GM12878 (cell line): ENCODE measurements at regions not wholly inside any gene's neighbourhood (a gene's known extent, or its start where the extent isn't known, plus 50 kb on each side); places are given as distances from the start of the nearest gene placed in this dataset.

ENCODE experiments used
- ATAC-seq: fragments of 200-7000 bp; cut with Tn5 transposase; 3 replicates; pipeline ENCODE4 v1.9.1; 2020; ENCODE audit warnings: mild to moderate bottlenecking, moderate library complexity
- BruUV-seq: library from RNA; stranded (reverse); fragments of 400-500 nt; replicated peaks from 2 replicates; lab custom pipeline; 2021; lab: Mats Ljungman, UMichigan
- CTCF ChIA-PET: fragments of 300-600 bp; sonication (Branson Sonifier 250); formaldehyde crosslinking; extraction: SDS; loops from one replicate; lab custom pipeline; 2021; ENCODE audit warnings: inconsistent platforms; lab: Yijun Ruan, JAX
- POLR2A ChIA-PET: fragments of 350-600 bp; formaldehyde crosslinking; extraction: SDS; loops from one replicate; lab custom pipeline; 2021; ENCODE audit warnings: inconsistent platforms; lab: Charles Lee
- RAD21 ChIA-PET: fragments of 300-600 bp; sonication (Branson Sonifier 250); formaldehyde crosslinking; loops from one replicate; lab custom pipeline; 2023; ENCODE audit warnings: antibody characterized with exemption; ENCODE audit not compliant: unreplicated experiment; lab: Charles Lee
- SMC1A ChIA-PET: fragments of 300-600 bp; sonication (Branson Sonifier 250); formaldehyde crosslinking; loops from one replicate; lab custom pipeline; 2023; ENCODE audit not compliant: unreplicated experiment, uncharacterized antibody; lab: Charles Lee
- DNase-seq: peaks from one replicate; pipeline ENCODE4 v3.0.0-alpha.2; 2011; ENCODE audit warnings: low read depth, low spot score
- FAIRE-seq: peaks from 3 replicates; lab custom pipeline; 2011; peaks lifted over from hg19 to GRCh38; lab: Jason Lieb, UNC
- H2AFZ ChIP-seq: 2 replicates; pipeline ENCODE4 v1.6.0; 2011; ENCODE audit warnings: low read depth, low read length, control low read depth; ENCODE audit not compliant: control insufficient read depth
- H3K27ac ChIP-seq: 2 replicates; pipeline ENCODE4 v1.5.1; 2011; ENCODE audit warnings: control low read depth; ENCODE audit not compliant: control insufficient read depth, insufficient read depth
- H3K27me3 ChIP-seq, 2 experiments: replicated peaks in 1 of 2; 2 replicates each; pipeline versions ENCODE4 v1.6.0 to v1.6.1; 2011; ENCODE audit warnings: low read length in 1 of 2; ENCODE audit not compliant: control insufficient read depth in 2 of 2, insufficient read depth in 2 of 2
- H3K36me3 ChIP-seq, 2 experiments: 2 replicates each; pipeline ENCODE4 v1.5.1; 2011; ENCODE audit warnings: low read length in 1 of 2; ENCODE audit not compliant: control insufficient read depth in 2 of 2, insufficient read depth in 2 of 2
- H3K4me1 ChIP-seq: 2 replicates; pipeline ENCODE4 v1.6.1; 2011; ENCODE audit warnings: mild to moderate bottlenecking, low read length, moderate library complexity, mixed read lengths; ENCODE audit not compliant: control insufficient read depth, insufficient read depth
- H3K4me2 ChIP-seq: 2 replicates; pipeline ENCODE4 v1.6.0; 2011; ENCODE audit warnings: control low read depth; ENCODE audit not compliant: control insufficient read depth, insufficient read depth
- H3K4me3 ChIP-seq: fragments of 200-600 bp; sonication (generic); 2 replicates; pipeline ENCODE4 v1.5.1; 2016
- H3K79me2 ChIP-seq: 2 replicates; pipeline ENCODE4 v1.6.0; 2011; ENCODE audit warnings: low read length; ENCODE audit not compliant: control insufficient read depth, insufficient read depth
- H3K9ac ChIP-seq: 2 replicates; pipeline ENCODE4 v1.8.0; 2011; ENCODE audit warnings: low read length, control low read depth, mixed read lengths; ENCODE audit not compliant: control insufficient read depth, insufficient read depth
- H3K9me3 ChIP-seq: replicated peaks from 3 replicates; pipeline ENCODE4 v1.5.1; 2011; ENCODE audit warnings: mild to moderate bottlenecking, low read length; ENCODE audit not compliant: control insufficient read depth, insufficient read depth
- H4K20me1 ChIP-seq: 2 replicates; pipeline ENCODE4 v1.6.0; 2011; ENCODE audit not compliant: control insufficient read depth, insufficient read depth
- ASH2L ChIP-seq: fragments of 300-600, 200-600 bp; sonication (generic); IDR thresholded peaks from 2 replicates; pipeline ENCODE4 v1.6.1; 2017; ENCODE audit warnings: low read depth, mild to moderate bottlenecking, borderline replicate concordance
- CEBPB ChIP-seq, 2 experiments: fragments of 150-350 bp in 1 of 2; IDR thresholded peaks; 2 replicates each; pipeline ENCODE4 v1.6.1; 2012 to 2014; ENCODE audit warnings: low read depth in 2 of 2, low read length in 2 of 2, borderline replicate concordance in 1 of 2, inconsistent platforms in 1 of 2
- CHD4 ChIP-seq: fragments of 200-600 bp; sonication (generic); IDR thresholded peaks from 2 replicates; pipeline ENCODE4 v1.6.1; 2016; ENCODE audit warnings: mild to moderate bottlenecking
- CREB1 ChIP-seq: IDR thresholded peaks from 2 replicates; pipeline ENCODE4 v1.6.1; 2012; ENCODE audit warnings: low read depth, mild to moderate bottlenecking, inconsistent platforms
- E2F8 ChIP-seq: fragments of 450-650 bp; IDR thresholded peaks from 2 replicates; pipeline ENCODE4 v1.6.1; 2018; ENCODE audit warnings: mild to moderate bottlenecking, low read depth, moderate library complexity; ENCODE audit not compliant: partially characterized antibody
- FOS ChIP-seq: IDR thresholded peaks from 3 replicates; pipeline ENCODE4 v1.6.1; 2011; ENCODE audit warnings: borderline replicate concordance; ENCODE audit not compliant: insufficient read length; ENCODE audit errors: extremely low read depth
- IRF3 ChIP-seq: fragments of 450-650 bp; IDR thresholded peaks from 2 replicates; pipeline ENCODE4 v1.6.1; 2014; ENCODE audit warnings: mild to moderate bottlenecking
- KAT2A ChIP-seq: conservative IDR thresholded peaks from 2 replicates; pipeline ENCODE4 v1.6.1; 2011; ENCODE audit warnings: low read depth, low read length; ENCODE audit not compliant: control insufficient read depth
- KDM1A ChIP-seq: fragments of 200-600 bp; sonication (generic); IDR thresholded peaks from 2 replicates; pipeline ENCODE4 v1.6.1; 2016; ENCODE audit warnings: borderline replicate concordance
- KLF5 ChIP-seq: fragments of 450-650 bp; IDR thresholded peaks from 2 replicates; pipeline ENCODE4 v1.6.1; 2014; ENCODE audit warnings: mild to moderate bottlenecking; ENCODE audit not compliant: partially characterized antibody
- MTA2 ChIP-seq: fragments of 450-650 bp; IDR thresholded peaks from 2 replicates; pipeline ENCODE4 v1.6.1; 2016; ENCODE audit warnings: low read depth, mild to moderate bottlenecking, moderate library complexity
- NFYA ChIP-seq: IDR thresholded peaks from 2 replicates; pipeline ENCODE4 v1.6.1; 2011; ENCODE audit warnings: low read depth, mild to moderate bottlenecking, low read length, improper control_type of control experiment, borderline replicate concordance
- POLR2AphosphoS2 ChIP-seq: IDR thresholded peaks from 2 replicates; pipeline ENCODE4 v1.6.1; 2011; ENCODE audit warnings: low read depth, mild to moderate bottlenecking, low read length, improper control_type of control experiment, moderate library complexity
- RBBP5 ChIP-seq: fragments of 200-600 bp; sonication (generic); conservative IDR thresholded peaks from 2 replicates; pipeline ENCODE4 v1.6.1; 2016
- SMAD1 ChIP-seq: fragments of 450-650 bp; IDR thresholded peaks from 2 replicates; pipeline ENCODE4 v1.6.1; 2018; ENCODE audit warnings: mild to moderate bottlenecking, low read depth; ENCODE audit not compliant: partially characterized antibody
- TBL1XR1 ChIP-seq: IDR thresholded peaks from 2 replicates; pipeline ENCODE4 v1.6.1; 2012; ENCODE audit warnings: low read depth, low read length, improper control_type of control experiment
- TCF3 ChIP-seq: IDR thresholded peaks from 2 replicates; pipeline ENCODE4 v1.6.1; 2012; ENCODE audit warnings: low read depth, mild to moderate bottlenecking, low read length, borderline replicate concordance; ENCODE audit not compliant: insufficient read depth
- ZNF24 ChIP-seq: fragments of 450-650 bp; IDR thresholded peaks from 2 replicates; pipeline ENCODE4 v1.6.1; 2017; ENCODE audit warnings: antibody characterized with exemption, mild to moderate bottlenecking
- ZZZ3 ChIP-seq: IDR thresholded peaks from 2 replicates; pipeline ENCODE4 v1.6.1; 2011; ENCODE audit warnings: low read depth; ENCODE audit not compliant: control insufficient read depth, insufficient read length
- WGBS: methylation state at CpG from one replicate; pipeline ENCODE4 v1.1.6; 2016; ENCODE audit warnings: low lambda C conversion rate; ENCODE audit not compliant: insufficient replicate concordance, insufficient coverage; ENCODE audit errors: missing lambda C conversion rate; 5-methylcytosine and 5-hydroxymethylcytosine counted together
- in situ Hi-C: fragments of 300-500 bp; cut with MboI; formaldehyde crosslinking; loops from 9 replicates; pipeline ENCODE4 v1.14.3; 2018; ENCODE audit warnings: mixed read lengths
- intact Hi-C: fragments of 100-400 bp; cut with micrococcal nuclease; formaldehyde crosslinking; loops from one replicate; pipeline ENCODE4 v1.14.2; 2022; ENCODE audit not compliant: unreplicated experiment
- TF ChIP-seq, protein P1 (sequence below): IDR thresholded peaks from 2 replicates; pipeline ENCODE4 v1.6.1; 2011; ENCODE audit warnings: borderline replicate concordance, low read depth, mild to moderate bottlenecking, moderate library complexity, low read length; ENCODE audit not compliant: insufficient read depth, poor library complexity, severe bottlenecking

GRCh38 chr10:91170418-91170817 lies 50.0 kb upstream of the PCGF5 start:
- no peak overlapping the region for H3K4me2 ChIP-seq
- peaks cover 33% of the 10 kb centered on the region for H3K79me2 ChIP-seq
- DNase-seq (no peak), ATAC-seq (no peak), FAIRE-seq (no peak)
- in situ Hi-C loops (no loop called here), intact Hi-C loops (no loop called here)
- H3K27ac ChIP-seq = no peak overlapping the region
- H3K27me3 ChIP-seq = no peaks in the 10 kb centered on the region
- peaks cover 9% of the 10 kb centered on the region; the same call in 1 of the 2 replicates for H3K4me1 ChIP-seq
- CTCF ChIA-PET = interaction anchor here (0.6 kb wide), 1 partner anchor 15 kb away, joined by 3 read pairs; no protein-coding TSS in a partner anchor
- SMC1A ChIA-PET = interaction anchor here (0.8 to 1.3 kb wide), 3 partner anchors 9 to 82 kb away, joined by 3 to 4 read pairs (median 3); no protein-coding TSS in a partner anchor
- H3K4me3 ChIP-seq = no peak overlapping the region
- H3K9me3 ChIP-seq = peaks cover 1% of the 10 kb centered on the region
- POLR2A ChIA-PET = no interaction called here
- 27% methylated on average over 1 of the region's 1 CpG for WGBS
- no peaks in the 10 kb centered on the region for H4K20me1 ChIP-seq
- H3K36me3 ChIP-seq = no peaks in the 10 kb centered on the region; a peak in 1 of 4 replicates
- BruUV-seq = no TSS peak
- H3K9ac ChIP-seq = no peak overlapping the region
- RAD21 ChIA-PET = interaction anchor here (0.8 kb wide), 1 partner anchor 23 kb away, joined by 3 read pairs; no protein-coding TSS in a partner anchor
- H2AFZ ChIP-seq = no peak overlapping the region
- no peak for TF ChIP-seq CREB1
- TF ChIP-seq ASH2L = no peak
- no peak for TF ChIP-seq TCF3
- TF ChIP-seq IRF3 = no peak
- TF ChIP-seq FOS = no peak
- no peak for TF ChIP-seq MTA2
- no peak for TF ChIP-seq SMAD1
- TF ChIP-seq ZNF24 = no peak
- TF ChIP-seq POLR2AphosphoS2 = no peak
- TF ChIP-seq CEBPB (IDR thresholded peaks at IDR 0.05; ENCODE audit: borderline replicate concordance in 1 of 2, low read depth in 2 of 2, low read length in 2 of 2) = no peak
- TF ChIP-seq, protein P1, sequence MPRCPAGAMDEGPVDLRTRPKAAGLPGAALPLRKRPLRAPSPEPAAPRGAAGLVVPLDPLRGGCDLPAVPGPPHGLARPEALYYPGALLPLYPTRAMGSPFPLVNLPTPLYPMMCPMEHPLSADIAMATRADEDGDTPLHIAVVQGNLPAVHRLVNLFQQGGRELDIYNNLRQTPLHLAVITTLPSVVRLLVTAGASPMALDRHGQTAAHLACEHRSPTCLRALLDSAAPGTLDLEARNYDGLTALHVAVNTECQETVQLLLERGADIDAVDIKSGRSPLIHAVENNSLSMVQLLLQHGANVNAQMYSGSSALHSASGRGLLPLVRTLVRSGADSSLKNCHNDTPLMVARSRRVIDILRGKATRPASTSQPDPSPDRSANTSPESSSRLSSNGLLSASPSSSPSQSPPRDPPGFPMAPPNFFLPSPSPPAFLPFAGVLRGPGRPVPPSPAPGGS = no peak
- no peak for TF ChIP-seq RBBP5
- TF ChIP-seq TBL1XR1 = no peak
- TF ChIP-seq KLF5 = no peak
- no peak for TF ChIP-seq E2F8
- no peak for TF ChIP-seq KDM1A
- TF ChIP-seq KAT2A = no peak
- TF ChIP-seq NFYA = no peak
- no peak for TF ChIP-seq CHD4
- TF ChIP-seq ZZZ3 = no peak
- TF ChIP-seq, all 136 proteins: peak for 0
